GM12864 (cell line): ENCODE measurements at regions not wholly inside any gene's neighbourhood (a gene's known extent, or its start where the extent isn't known, plus 50 kb on each side); places are given as distances from the start of the nearest gene placed in this dataset.

Source experiments
- DNase-seq: peaks from one replicate; pipeline ENCODE4 v3.0.0-alpha.2; 2011; ENCODE audit warnings: low read depth
- H3K4me3 ChIP-seq: 2 replicates; pipeline ENCODE4 v1.5.1; 2011; ENCODE audit warnings: mild to moderate bottlenecking, low read depth, low read length, control low read depth
- TF ChIP-seq, protein P1 (sequence below): IDR thresholded peaks from 2 replicates; pipeline ENCODE4 v1.5.1; 2011; ENCODE audit warnings: low read depth, mild to moderate bottlenecking, moderate library complexity, low read length, control low read depth, inconsistent platforms; ENCODE audit errors: missing control alignments

DNA sequence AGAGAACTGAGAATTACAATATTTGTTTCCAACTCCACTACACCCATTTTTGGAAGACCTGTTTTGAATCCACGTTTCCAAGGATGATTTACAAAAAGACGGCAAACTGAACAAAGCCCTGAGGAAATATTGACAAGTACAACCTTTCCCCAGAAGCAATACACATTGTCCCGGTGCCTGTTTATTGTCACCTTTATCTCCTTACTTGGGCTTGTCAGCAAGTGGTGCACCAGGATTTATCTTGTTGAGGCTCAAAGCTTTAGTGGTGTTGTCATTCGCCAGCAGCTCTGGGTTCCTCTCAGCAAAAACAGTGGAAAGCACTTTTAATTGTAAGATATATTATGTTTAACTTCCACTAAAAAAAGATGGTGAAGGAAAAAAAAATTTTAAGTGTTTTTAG is 1191.9 kb upstream of the TENM4 start:
- TF ChIP-seq, protein P1, sequence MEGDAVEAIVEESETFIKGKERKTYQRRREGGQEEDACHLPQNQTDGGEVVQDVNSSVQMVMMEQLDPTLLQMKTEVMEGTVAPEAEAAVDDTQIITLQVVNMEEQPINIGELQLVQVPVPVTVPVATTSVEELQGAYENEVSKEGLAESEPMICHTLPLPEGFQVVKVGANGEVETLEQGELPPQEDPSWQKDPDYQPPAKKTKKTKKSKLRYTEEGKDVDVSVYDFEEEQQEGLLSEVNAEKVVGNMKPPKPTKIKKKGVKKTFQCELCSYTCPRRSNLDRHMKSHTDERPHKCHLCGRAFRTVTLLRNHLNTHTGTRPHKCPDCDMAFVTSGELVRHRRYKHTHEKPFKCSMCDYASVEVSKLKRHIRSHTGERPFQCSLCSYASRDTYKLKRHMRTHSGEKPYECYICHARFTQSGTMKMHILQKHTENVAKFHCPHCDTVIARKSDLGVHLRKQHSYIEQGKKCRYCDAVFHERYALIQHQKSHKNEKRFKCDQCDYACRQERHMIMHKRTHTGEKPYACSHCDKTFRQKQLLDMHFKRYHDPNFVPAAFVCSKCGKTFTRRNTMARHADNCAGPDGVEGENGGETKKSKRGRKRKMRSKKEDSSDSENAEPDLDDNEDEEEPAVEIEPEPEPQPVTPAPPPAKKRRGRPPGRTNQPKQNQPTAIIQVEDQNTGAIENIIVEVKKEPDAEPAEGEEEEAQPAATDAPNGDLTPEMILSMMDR, result no peak
- H3K4me3 ChIP-seq, result no peak overlapping the region
- no peak for DNase-seq

DNA sequence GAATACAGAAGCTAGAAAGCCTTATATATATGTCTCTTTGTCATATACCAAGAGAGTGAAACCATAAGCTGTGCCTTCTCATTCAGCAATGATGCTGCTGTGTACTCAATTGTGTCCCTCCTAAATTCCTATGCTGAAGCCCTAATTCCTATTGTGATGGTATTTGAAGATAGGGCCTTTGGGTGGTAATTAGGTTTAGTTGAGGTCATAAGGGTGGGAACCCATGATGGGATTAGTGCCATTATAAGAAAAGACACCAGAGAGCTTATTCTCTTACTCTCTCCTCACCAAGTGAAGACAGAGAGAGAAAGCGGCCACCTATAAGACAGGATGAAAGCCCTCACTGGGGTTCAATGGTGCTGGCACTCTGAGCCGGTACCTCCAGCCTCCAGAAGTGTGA is 1191.3 kb upstream of the TENM4 start:
- DNase-seq, result no peak
- H3K4me3 ChIP-seq, result no peak overlapping the region
- TF ChIP-seq, protein P1, result no peak

DNA sequence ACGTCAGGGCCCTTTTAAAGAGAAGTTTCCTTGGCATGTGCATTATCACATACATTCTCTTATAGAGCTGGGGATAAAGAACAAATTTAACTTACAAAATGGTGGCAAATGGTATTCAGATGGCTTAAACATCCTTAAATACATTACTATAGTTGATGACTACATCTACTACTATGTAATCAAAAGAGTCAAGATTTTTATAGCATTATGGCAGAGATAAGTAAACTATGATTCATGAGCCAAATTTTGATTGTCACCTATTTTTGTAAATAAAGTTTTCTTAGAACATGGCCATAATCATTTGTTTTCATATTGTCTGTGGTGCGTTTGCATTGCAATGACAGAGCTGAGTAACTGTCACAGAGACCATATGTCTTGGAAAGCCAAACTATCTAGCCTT is 1188.6 kb upstream of the TENM4 start:
- TF ChIP-seq, protein P1, result no peak
- no peak for DNase-seq
- H3K4me3 ChIP-seq, result no peak overlapping the region

DNA sequence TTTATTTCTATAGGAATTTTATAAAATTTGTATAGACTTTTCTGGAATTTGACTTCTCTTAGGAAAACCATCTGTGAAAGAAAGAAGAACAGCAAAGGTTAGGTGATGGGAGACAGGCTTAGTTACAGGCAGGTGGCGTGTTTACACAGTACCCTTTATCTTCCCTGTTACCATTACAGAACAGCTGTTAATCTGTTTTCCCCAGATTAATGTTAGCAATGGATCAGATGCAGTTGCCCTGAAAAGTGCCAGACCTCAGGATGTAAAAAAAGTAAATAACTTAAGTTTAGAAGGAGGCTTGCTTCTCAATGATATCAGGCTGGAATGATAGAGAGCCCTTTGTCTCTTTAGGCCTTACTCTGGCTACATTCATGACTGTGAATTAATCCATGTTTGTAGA is 1186.5 kb upstream of the TENM4 start:
- no peak for DNase-seq
- TF ChIP-seq, protein P1, result no peak
- no peak overlapping the region for H3K4me3 ChIP-seq

DNA sequence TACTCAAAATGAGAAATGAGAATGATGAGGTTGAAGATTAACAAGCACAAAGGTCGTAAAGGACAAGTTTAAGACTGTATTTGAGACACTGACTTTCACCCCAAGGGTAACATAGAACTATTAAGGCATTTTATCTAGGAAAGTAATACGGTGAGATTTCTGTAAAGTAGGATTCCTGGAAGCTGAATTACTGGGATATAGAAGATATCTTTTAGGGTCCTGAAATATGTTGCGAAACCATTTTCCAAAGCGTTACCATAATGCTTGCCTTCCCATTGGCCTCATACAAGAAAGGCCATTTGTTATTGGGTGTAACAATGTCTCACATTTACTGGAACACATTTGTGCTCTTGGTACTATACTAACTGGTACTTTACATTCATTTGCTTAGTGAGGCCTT is 1185.9 kb upstream of the TENM4 start:
- TF ChIP-seq, protein P1, result no peak
- no peak for DNase-seq
- H3K4me3 ChIP-seq, result no peak overlapping the region

DNA sequence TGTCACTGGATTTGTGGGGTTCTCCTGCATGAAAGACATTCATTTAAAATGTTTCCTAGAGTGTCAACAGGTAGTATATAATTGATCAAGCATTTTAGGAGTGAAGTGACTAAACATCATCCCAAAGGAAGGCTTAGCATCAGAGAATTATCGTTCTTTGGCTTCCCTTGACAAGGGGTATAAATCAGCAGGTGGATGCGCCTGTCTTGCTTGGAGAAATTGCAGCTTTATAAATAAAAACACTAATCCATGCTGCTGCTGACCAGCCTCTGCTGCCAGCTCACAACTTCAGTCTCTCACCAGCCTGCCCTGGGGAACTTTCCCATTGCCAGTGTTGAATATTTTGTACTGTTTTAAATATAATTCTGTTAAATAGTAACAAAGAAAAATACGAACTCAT is 1184.7 kb upstream of the TENM4 start:
- DNase-seq, result no peak
- TF ChIP-seq, protein P1, result no peak
- H3K4me3 ChIP-seq, result no peak overlapping the region

DNA sequence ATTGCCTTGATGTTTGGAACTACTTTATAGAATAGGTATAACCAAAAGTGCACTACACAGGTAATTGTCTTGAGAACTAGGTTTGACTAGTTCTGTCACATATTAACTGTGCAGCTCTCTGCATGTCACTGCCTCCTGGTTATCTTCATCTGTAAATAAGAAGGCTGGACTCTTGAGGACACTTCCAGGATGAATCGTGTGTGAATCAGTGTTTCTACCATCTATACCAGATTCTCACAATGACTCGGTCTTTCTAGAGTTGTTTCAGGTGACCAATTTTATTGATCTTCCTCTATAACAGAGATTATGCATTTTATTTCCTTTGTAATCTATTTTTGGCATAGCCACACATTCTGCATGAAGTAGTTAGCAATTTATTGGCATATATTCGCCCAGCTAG is 1181.0 kb upstream of the TENM4 start:
- no peak for DNase-seq
- TF ChIP-seq, protein P1, result no peak
- no peak overlapping the region for H3K4me3 ChIP-seq
